Raji (cell line): ENCODE measurements at regions not wholly inside any gene's neighbourhood (a gene's known extent, or its start where the extent isn't known, plus 50 kb on each side); places are given as distances from the start of the nearest gene placed in this dataset.

ENCODE experiments used
- POLR2A ChIP-seq: IDR thresholded peaks from 2 replicates; pipeline ENCODE4 v1.6.1; 2011; ENCODE audit warnings: low read depth, low read length, control low read depth; ENCODE audit not compliant: insufficient read depth

DNA sequence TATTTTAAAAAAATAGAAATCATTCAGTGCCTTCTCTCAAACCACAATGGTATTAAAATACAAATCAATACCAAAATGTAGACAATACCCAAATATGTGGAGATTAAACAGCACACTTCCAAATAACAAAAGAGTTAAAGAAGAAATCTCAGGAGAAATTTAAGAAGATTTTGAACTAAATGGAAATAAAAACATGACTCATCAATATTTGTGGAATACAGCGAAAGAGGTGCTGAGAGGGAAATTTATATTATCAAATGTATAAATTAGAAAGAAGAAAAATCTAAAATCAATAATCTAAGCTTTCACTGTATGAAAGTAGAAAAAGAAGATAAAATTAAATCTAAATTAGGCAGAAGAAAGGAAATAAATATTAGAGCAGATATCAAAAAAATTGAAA lies 233.1 kb downstream of the RPIA start:
- TF ChIP-seq POLR2A, result no peak

DNA sequence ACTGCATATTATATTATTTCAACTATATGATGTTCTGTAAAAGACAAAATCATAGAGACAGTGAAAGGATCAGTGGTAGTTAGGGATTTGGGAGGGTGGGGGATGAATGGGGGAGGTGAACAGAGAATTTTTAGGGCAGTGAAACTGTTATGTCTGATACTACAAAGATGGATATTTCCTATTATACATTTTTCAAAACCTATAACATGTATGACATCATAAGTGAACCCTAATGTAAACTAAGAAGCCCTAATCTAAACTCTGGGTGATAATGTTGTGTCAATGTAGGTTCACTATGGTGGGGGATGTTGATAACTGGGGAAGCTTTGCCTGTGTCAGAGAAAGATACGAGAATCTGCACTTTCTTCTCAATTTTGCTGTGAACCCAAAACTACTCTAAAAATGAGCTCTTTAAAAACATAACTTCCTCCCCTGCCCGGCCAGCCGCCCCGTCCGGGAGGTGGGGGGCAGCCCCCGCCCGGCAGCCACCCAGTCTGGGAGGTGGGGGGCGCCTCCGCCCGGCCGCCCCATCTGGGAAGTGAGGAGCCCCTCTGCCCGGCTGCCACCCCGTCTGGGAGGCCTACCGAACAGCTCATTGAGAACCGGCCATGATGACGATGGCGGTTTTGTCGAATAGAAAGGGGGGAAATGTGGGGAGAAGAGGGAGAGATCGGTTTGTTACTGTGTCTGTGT lies 234.4 kb downstream of the RPIA start:
- TF ChIP-seq POLR2A, result no peak

DNA sequence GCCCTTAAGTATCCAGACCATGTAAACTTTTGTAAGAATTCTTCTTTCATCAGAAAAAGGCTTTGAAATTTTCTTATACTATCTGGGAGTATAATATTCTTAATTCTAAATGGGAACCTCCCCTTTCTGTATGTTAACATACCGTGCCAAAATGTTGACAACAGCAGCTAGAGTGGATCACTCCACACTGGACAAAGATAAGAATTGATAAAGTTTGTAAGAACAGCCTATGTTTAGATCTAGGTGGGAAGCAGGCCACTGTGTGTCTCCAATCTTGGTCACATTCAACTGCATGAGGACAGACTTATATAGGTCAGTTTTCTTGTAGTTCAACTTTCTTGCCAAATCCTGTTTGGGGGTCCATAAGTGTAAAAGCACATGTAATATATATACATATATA lies 235.7 kb downstream of the RPIA start:
- TF ChIP-seq POLR2A, result no peak

DNA sequence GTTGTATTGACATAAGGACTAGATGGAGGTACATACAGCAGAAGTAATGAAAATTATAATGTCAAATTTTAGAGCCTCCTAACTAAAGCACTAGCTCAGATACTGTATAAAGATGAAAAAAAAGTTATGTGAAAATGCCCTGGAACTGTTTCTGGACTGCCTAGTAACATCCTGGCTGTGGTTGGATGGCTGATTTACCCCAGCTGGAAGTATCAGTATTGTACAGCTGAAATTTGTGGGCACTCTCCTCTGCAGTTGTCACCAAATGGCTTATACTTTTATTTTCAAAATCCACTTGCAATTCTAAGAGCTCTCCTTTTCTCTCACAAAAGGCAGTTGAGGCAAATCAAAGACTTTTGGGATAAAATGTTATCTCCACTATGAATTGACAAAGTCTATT lies 239.2 kb downstream of the RPIA start:
- TF ChIP-seq POLR2A, result no peak

DNA sequence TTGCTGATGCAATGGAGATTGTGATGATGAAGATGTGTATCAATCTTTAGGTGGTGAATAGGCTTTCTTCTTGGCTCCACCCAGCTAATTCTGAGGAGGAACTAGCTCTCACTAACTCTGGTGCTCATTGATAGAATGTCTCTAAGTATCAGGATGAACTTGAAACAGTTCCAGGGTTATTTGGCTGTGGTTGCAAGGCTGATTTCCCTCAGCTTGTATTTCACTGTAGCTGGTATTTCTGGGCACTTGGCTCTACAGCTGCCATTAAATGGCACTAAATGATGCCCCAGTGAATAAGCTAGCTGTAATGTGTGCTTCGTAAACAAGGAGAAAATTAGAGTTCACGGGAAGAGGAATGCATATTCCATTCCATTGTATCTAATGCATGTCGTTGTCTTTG lies 241.2 kb downstream of the RPIA start:
- no peak for TF ChIP-seq POLR2A

DNA sequence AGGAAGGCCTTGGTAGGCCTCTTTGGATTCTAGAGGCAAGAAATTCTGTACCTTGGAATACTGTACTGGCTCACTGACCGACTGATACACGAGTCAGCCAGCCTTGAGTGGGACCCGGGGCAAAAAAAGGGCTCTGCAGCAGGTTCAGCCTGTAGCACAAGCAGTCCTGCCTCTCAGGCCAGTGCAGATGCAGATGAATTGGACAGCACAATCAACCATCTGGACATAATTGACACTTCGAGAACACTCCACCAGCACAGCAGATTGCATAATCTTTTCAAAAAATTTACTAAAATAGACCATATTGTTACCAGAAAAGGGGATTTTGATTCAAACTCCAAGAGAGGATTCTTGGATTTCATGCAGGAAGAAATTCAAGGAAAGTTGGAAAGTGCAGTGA lies 241.6 kb downstream of the RPIA start:
- no peak for TF ChIP-seq POLR2A

DNA sequence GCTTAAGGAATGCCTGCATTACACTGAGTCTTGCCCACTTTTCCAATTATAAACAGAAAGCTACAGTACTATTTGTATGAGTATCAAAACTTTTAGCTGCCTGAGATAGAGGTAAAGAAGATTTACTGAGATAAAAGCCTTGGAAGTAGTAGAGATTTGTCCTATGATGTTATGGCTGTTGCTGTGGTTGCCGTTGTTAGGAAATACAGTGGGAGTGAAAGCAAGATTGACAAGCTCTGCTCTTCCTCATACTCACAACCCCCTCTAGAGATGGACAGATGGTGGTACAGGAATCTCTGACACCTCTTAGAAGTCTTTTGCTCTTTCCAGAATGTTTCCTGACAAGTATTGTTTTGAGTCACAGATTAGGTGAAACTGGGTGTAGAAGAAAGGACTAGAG lies 242.5 kb downstream of the RPIA start:
- no peak for TF ChIP-seq POLR2A

DNA sequence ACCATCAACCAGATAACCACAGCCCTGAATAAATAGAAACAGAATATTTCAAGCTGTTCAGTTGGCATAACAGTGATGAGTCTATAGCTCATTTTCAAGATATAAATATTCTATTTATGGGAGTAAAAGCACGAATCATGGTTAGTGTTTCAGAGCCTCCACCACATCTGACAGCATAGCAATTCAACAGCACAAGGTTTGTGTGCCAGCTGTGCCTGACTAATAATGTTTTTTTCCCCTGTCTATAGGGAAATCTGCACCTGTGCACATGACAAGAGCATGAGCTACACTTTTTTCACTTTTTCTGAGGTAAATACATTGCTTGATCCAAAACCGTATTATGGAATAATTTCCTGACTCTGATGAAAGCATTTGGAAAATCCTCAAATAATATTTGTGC lies 251.3 kb downstream of the RPIA start:
- no peak for TF ChIP-seq POLR2A

DNA sequence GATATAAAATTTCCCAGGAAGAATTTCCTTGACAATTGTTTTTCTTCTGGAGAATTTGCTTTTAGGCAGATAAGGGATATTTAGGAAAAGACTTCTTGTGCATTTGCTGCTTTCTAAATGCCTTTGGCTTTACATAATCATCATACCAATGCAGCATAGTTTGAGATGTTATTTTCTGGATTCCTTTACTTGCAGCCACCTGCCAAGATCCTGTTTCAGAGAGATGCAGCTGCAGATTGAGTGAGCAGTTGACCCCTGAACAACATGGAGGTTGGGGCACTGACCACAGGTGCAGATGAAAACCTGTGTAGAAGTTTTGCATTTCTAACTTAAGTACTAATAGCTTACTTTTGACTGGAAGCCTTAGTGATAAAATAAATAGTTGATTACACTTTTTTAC lies 257.9 kb downstream of the RPIA start:
- TF ChIP-seq POLR2A, result no peak

DNA sequence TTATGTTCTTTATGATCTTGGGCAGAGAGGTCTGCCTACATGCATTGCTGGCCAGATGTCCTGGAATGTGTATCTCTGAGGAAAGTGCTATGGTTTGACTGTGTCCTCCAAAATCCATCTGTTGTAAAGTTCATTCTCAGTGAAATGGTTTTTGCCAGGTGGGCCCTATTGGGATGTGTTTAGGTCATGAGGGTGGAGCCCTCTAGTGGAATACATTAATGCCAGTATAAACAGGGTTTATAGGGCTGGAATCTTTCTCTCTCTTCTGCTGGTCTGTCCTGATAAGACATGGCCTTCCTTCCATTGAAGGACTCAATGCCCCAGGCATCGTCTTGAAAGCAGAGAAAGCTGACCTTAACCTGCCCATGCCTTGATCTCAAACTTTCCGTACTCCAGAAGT lies 258.5 kb downstream of the RPIA start:
- no peak for TF ChIP-seq POLR2A

DNA sequence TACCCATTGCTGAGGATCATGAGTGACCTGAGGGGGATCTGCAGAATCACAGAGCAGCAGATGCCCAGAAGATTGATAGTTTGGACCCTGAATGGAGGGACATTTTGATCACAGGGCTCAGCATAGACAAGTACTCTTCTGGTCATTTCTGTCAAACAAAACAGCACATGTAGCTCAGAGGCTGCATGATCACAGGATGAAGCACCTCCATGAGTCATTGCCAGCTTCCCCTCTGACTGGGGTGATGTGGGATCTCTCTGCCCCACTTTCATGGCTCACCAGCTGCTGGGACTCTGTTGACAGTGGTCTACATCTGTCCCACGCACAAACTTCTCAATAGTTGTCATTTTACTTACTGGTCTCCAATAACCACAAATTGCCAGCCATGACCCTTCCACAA lies 264.1 kb downstream of the RPIA start:
- no peak for TF ChIP-seq POLR2A

DNA sequence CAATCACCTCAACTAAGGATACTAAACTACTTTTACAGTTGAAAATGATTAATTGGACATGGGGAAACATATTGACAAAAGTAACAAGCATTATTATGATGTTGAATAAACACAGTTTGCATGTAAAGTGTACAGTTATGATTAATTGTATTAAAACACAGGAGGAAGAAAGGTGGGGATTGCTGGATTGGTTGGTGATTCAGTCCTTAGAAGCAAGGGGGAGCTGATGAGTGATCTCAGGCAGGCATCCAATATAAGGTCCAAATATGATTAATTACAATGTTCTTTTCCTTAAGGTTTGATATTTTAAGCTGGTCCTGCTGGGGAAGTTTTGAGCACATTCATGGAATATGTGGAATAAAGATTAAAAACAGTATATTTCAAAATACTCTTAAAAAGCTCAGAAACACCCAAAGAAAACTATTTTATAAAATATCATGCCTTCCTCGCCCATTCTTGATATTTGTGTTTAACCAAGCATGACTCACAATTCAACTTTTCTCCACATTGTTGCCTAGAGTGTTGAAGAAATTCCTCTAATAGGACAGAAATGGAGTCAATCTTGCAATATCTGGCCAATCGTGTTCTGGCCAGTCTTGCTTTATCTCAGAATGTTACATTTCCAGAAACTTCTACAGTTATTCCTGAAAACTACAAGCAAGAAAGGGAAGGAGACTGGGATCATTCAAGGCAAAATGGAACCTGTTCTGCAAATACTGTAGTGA lies 268.2 kb downstream of the RPIA start:
- TF ChIP-seq POLR2A, result no peak

DNA sequence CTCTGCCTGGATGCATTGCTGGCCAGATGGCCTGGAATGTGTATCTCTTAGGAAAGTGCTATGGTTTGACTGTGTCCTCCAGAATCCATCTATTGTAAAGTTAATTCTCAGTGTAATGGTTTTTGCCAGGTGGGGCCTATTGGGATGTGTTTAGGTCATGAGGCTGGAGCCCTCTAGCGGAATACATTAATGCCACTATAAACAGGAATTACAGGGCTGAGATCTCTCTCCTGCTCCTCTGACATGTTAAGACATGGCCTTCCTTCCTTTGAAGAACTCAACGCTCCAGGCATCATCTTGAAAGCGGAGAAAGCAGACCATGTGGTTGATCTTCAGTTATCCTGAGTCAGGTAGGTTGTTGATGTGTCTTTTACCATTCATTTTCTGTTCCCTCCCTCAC lies 276.4 kb downstream of the RPIA start:
- TF ChIP-seq POLR2A, result no peak

DNA sequence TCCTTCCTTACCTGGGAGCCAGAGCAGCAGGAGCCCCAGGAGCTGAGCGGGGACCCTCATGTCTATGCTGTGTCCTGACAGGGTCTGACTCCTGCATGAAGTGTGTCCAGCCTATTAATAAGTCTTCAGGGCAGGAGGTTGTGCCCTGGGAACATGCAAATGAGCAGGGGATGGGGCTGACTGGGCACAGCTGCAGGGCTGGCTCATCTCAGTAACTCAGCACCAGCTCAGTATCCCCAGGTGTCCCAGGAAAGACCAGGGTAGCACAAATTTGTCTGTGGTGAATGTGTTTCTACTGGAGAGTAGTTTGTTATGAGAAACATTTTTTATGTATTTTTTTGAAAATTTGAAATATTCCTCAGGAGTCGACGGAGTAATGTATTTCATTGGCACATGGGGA lies 301.3 kb downstream of the RPIA start:
- TF ChIP-seq POLR2A, result peak; percentile 72

DNA sequence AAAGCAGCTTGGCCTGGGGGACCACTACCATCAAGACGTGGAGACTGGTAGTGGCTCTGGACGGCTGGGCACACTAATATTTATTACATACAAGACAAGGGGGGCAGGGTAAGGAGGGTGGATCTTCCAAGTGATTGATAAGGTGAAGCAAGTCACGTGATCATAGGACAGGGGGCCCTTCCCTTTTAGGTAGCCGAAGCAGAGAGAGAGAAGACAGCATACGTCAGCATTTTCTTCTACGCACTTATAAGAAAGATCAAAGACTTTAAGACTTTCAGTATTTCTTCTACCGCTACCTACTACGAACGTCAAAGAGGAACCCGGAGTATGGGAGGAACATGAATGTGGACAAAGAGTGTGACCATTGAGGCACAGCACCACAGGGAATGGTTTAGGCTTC lies 307.9 kb downstream of the RPIA start:
- TF ChIP-seq POLR2A, result no peak

DNA sequence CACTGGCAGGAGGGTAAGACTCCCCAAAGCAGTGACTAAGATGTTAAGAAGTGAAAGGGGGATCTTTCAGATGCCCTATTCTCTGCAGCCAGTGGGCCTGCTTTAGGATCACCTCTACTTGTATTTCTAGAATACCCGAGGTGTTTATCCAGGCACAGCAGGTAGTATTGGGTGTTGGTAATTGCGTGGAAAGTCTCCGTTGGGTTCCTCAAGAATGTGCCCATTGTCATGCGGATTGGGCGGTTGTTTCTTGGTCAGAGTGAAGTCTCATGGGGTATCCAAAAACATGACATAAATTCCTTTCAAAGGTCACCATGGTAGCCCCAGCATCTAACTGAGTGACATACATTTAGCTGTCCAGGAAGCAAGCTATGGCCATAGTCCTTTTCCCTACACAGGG lies 308.8 kb downstream of the RPIA start:
- TF ChIP-seq POLR2A, result no peak

DNA sequence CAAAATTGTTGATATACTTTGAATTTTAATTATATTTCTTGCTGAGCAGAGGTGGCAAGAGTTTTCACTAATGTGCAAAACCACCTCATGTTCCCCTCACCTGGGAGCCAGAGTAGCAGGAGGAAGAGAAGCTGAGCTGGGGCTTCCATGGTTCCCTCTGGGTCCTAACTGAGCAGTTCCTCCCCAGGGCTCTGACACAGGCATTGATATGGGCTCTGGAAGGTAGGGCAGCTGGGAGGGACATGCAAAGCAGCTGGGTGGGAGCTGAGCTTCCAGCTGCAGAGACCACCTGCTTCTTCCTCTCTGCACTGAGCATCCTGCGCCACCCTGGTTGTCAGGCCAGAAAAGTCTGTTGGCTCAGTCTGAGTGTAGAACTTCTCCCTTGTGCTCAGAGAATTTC lies 336.1 kb downstream of the RPIA start:
- peak; percentile 56 for TF ChIP-seq POLR2A
